ENCODE measurements at regions not wholly inside any gene's neighbourhood (a gene's known extent, or its start where the extent isn't known, plus 50 kb on each side); places are given as distances from the start of the nearest gene placed in this dataset.

- H3K4me3 ChIP-seq (ENCODE audit: low read depth, low read length): no peak overlapping the region
- H3K36me3 ChIP-seq (ENCODE audit: control insufficient read depth, insufficient read depth, low read length): no peaks in the 10 kb centered on the region
- FAIRE-seq (no peak), DNase-seq (ENCODE audit: low read depth) (no peak)
- no peaks in the 10 kb centered on the region for H3K27me3 ChIP-seq (ENCODE audit: control insufficient read depth, insufficient read depth, low read length)
- TF ChIP-seq CTCF (IDR thresholded peaks at IDR 0.05; ENCODE audit: insufficient read depth, low read length, severe bottlenecking): no peak
These were observed 109.3 kb upstream of the SNX19 start for GRCh38 chr11:131025421-131026125.

GRCh38 chr11:131027491-131027890, 111.2 kb upstream of the SNX19 start:
- DNase-seq (ENCODE audit: low read depth) (no peak), FAIRE-seq (no peak)
- no peaks in the 10 kb centered on the region for H3K27me3 ChIP-seq (ENCODE audit: control insufficient read depth, insufficient read depth, low read length)
- H3K36me3 ChIP-seq (ENCODE audit: control insufficient read depth, insufficient read depth, low read length): no peaks in the 10 kb centered on the region
- no peak overlapping the region for H3K4me3 ChIP-seq (ENCODE audit: low read depth, low read length)
- no peak for TF ChIP-seq CTCF (IDR thresholded peaks at IDR 0.05; ENCODE audit: insufficient read depth, low read length, severe bottlenecking)

GRCh38 chr11:131033151-131033651, 116.9 kb upstream of the SNX19 start:
- H3K27me3 ChIP-seq (ENCODE audit: control insufficient read depth, insufficient read depth, low read length): no peaks in the 10 kb centered on the region
- DNase-seq (ENCODE audit: low read depth) (peak; percentile 99), FAIRE-seq (peak; percentile 72)
- H3K36me3 ChIP-seq (ENCODE audit: control insufficient read depth, insufficient read depth, low read length): no peaks in the 10 kb centered on the region
- no peak overlapping the region for H3K4me3 ChIP-seq (ENCODE audit: low read depth, low read length)
- no peak for TF ChIP-seq CTCF (IDR thresholded peaks at IDR 0.05; ENCODE audit: insufficient read depth, low read length, severe bottlenecking)

- H3K4me3 ChIP-seq (ENCODE audit: low read depth, low read length): no peak overlapping the region
- no peaks in the 10 kb centered on the region for H3K36me3 ChIP-seq (ENCODE audit: control insufficient read depth, insufficient read depth, low read length)
- DNase-seq (ENCODE audit: low read depth): no peak
- TF ChIP-seq CTCF (IDR thresholded peaks at IDR 0.05; ENCODE audit: insufficient read depth, low read length, severe bottlenecking): no peak
- FAIRE-seq: no peak
- no peaks in the 10 kb centered on the region for H3K27me3 ChIP-seq (ENCODE audit: control insufficient read depth, insufficient read depth, low read length)
These were observed 120.2 kb upstream of the SNX19 start for GRCh38 chr11:131036514-131036913.

GRCh38 chr11:131037873-131038272, 121.6 kb upstream of the SNX19 start:
- no peak for TF ChIP-seq CTCF (IDR thresholded peaks at IDR 0.05; ENCODE audit: insufficient read depth, low read length, severe bottlenecking)
- Histone ChIP-seq H3K36me3 (ENCODE audit: control insufficient read depth, insufficient read depth, low read length) (no peaks in the 10 kb centered on the region), H3K4me3 (ENCODE audit: low read depth, low read length) (no peak overlapping the region), H3K27me3 (ENCODE audit: control insufficient read depth, insufficient read depth, low read length) (no peaks in the 10 kb centered on the region)
- FAIRE-seq: no peak
- DNase-seq (ENCODE audit: low read depth): no peak

GRCh38 chr11:131038597-131038996, 122.3 kb upstream of the SNX19 start:
- DNase-seq (ENCODE audit: low read depth) (peak; percentile 44), FAIRE-seq (no peak)
- no peak overlapping the region for H3K4me3 ChIP-seq (ENCODE audit: low read depth, low read length)
- no peaks in the 10 kb centered on the region for H3K27me3 ChIP-seq (ENCODE audit: control insufficient read depth, insufficient read depth, low read length)
- no peaks in the 10 kb centered on the region for H3K36me3 ChIP-seq (ENCODE audit: control insufficient read depth, insufficient read depth, low read length)
- peak; percentile 29 for TF ChIP-seq CTCF (IDR thresholded peaks at IDR 0.05; ENCODE audit: insufficient read depth, low read length, severe bottlenecking)

All from bronchial epithelial cell (primary cell).